ENCODE measurements at regions not wholly inside any gene's neighbourhood (a gene's known extent, or its start where the extent isn't known, plus 50 kb on each side); places are given as distances from the start of the nearest gene placed in this dataset.
"Not testable (repeated sequence)": the region's sequence is repeated elsewhere in the genome, so short reads cannot be mapped to it uniquely, and the experiment has no call there.

- DNase-seq, result no peak
Observed at GRCh38 chr1:29688471-29689365, 452.4 kb downstream of the PTPRU start.

DNA sequence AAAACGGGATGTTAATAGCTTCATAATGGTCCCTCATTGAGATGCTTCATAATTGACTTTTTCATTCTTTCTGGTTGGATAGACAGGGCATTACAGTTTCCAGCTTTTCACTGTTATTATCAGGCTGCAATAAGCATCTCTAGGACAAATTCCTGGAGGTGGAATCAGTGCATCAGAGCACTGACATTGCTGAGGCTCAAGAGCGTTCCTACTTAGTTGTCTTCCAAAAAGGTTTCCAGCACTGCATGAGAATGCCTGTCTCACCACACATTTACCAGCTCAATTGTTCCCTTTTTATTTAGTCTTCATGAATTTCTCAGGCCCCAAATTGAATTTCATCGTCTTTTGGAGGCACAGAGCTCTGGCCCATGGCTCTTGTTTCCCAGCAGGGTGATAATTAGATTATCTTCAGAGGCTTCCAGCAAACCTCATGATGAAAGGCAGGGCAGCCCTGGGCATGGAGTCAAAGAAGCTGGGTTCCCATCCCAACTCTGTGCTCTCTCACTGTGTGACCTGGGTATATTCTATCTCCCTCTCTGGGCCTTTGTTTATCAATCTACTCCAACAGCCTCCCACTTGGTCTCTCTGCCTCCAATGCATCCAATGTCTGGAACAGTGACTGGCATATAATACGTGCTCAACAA, 451.4 kb downstream of the PTPRU start:
- DNase-seq, result no peak

DNA sequence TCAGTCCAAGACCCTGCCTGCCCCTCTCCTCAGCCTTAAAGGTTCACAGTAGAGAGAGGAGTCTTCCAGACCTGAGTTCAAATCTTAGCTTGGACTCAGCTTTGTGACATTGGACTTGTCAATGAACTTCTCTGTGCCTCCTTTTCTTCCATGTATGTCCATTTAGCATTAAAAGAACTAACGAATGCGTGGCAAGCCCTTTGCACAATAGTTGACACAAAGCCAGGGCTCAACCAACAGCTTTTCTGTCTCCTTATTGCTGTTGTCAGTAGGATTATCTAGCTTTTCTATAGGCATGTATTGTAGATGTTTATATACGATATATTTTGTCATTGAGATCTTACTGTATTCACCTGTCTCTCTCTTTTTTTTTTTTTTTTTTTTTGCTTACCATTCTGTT, 450.8 kb downstream of the PTPRU start:
- DNase-seq, result no peak

GRCh38 chr1:29686012-29686930, 449.9 kb downstream of the PTPRU start:
- no peak for DNase-seq

GRCh38 chr1:29685387-29685786, 449.1 kb downstream of the PTPRU start:
- no peak for DNase-seq

DNA sequence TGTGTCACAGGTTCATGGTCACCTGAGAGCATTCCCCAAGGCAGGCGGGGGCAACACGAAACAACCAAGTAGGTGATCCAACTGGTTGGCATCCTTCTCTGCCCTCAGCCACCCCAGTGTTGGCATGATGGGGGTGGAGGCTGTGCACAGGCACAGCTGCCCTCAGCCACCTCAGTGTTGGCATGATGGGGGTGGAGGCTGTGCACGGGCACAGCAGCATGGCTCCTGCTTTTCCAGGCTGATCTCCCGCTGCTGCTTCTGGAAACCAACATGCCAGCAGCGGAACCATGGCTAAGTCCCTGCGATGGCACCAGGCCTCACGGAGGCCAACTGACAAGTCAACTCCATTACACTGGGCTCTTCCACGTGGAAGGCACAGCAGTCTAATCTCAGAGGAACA, 447.8 kb downstream of the PTPRU start:
- no peak for DNase-seq

- DNase-seq, result no peak
Observed at GRCh38 chr1:29683472-29683871, 447.1 kb downstream of the PTPRU start.

DNA sequence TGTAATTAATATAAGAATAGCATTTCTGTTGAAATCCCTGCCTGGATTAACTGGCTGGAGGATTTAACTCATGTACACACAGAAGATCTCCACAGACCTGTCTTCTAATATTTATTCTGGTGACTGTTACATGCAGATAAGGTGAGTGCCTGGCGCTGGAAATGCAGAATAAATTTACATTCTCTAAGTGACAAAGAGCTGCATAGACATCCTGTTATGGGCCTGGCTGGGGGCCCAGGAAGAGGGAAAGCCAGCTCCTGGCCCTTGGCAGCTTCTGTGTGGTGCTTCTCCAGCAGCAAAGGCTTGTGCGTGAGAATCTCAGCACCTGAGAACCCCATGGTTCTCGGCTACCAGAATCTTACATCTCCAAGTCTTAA, 446.6 kb downstream of the PTPRU start:
- no peak for DNase-seq

- no peak for DNase-seq
Observed at GRCh38 chr1:29682171-29682918, 446.0 kb downstream of the PTPRU start.

DNA sequence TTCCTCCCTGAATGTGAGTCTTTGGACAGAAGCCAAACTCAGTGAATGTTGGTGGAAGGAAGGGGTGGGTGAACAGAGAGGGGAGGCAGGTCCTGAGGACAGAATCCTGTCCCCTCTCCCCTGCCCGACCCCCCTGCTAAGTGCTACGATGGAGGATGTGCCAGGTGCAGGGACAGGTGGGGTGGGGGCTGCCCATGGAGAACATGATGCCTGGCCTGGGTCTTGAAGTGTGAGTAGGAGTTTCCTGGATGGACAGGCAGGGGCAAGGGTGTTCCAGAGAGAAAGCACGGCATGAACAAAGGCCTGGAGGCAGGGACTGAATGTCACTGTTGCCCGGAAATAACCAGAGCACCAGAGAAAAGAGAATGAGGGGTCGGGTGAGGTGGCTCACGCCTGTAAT, 445.1 kb downstream of the PTPRU start:
- not testable (repeated sequence) for DNase-seq

DNA sequence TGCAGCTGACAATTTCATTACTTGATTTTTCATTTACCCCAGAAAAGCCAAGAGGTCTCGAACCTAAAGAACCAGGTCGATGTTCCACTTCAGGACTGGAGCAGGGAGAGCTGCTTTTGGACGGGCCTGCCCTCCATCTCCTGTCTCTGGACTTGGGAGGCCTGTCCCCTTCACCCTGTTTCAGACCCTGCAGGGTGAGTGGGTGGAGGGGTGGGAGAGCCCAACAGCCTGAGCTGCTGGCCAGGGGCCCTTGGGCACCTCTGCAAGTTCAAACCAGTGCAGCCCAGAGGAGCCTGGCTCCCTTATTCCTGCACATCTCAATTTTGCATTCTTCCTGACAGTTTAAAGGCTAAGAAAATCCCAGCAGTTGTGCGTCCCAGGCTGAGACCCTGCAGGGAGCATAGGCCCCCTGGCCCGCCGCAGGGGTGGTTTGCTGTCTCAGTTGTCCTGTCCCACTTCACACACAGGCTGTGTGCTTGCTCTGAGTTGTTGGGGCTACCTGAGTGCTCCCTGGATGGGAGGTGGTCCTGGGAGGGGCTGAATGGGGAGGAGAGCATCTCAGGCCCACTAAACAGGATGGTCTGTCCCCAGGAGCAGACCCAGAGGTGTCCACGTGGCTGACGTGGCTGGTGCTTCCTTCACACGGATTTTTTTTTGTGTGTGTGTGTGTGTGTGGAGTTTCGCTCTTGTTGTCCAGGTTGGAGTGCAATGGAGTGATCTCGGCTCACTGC, 443.7 kb downstream of the PTPRU start:
- no peak for DNase-seq

DNA sequence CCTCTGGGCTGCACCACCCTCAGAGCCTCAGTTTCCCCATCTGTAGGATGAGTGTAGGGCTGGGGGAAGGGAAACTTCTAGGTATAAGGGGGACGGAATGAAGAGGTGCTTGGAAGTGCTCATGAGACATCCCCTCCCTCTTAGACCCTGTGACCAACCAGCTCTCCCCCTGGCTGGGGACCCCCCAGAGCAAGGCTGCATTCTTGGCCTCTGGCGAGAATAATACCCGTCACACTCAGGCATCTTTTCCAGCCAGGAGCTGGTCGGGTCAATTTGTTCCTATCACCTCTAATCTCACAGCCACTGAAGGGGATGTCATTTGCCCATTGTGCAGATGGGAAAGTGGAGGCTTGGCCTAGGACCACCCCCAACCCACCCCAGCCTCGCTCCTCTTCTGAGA, 443.0 kb downstream of the PTPRU start:
- DNase-seq, result no peak

DNA sequence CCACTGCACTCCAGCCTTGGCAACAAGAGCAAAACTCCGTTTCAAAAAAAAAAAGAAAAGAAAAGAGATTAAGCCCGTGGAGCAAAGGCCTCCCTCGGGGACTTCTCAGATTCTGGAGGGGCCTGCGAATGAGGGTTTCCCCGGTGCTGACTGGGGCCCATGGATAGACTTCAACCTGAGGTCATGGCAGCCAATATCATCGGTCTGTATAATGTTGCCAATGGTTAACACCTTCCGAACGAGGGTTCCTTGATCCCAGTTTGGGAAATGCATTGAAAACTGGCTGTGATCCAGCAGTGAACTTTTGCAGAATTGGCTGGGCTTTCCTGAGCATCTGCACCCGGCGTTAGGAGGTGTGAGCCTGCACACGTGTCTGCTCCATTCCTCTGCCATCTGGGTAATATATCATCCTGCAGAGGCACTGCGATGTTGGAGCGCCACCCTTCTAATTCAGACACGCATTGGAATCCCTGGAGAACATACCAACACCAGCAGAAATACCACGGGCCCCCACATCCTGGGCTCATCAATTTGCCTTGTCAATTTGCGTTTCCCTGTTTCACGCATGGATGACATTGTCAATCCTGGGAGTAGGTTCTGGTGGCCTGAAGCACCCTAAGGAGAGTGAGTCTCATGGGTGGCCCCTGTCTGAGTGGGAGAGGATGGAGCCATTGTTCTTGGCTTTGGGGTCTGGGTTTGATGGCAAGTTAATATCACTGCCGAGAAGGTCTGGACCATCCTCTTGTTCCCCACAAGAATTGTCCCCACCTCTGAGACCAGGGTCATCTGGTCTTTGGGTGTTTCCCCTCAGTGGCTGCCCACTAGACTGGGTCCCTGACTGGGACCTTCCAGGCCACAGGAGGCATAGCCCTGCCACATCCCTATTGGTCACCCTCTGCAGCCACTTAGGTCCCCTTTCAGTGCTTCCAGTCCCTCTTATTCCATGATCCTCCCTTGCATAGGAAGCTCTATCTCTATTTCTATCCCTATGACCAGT, 441.0 kb downstream of the PTPRU start:
- DNase-seq, result no peak

GRCh38 chr1:29676496-29676895, 440.2 kb downstream of the PTPRU start:
- no peak for DNase-seq

DNA sequence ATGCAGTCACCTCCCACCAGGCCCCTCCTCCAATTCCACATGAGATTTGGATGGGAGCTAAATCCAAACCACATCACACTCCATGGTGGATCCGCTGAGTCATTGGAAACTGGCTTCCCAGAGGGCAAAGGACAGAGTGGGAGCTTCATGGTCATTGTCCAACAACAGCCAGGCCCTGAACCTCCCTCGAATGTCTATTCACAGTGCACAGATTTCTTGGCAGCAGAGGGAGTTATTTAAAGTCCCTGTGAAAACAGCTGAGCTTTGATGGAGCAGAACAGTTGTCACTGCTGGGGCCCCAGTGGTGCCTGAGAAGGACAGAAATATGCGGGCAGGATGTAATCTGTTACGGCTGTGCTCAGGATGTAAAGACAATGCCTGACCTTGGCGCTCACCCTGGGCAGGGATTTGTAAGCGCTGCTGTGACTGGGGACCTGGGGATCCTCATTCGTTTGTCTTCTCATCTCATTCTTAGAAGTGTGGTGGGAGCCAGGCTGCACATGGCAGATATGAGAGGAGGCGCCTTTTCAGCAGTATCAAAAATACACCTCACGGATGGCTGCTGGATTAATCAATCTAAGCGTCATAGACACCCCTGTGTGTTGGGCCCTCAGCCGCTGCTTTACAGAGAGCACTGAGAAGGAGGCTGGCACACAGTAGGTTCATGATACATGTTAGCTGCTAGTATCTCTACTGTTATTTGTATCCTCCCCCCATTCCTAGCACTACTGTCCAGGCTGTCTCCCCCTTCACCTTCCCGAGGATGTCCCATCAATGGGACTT, 439.4 kb downstream of the PTPRU start:
- DNase-seq, result peak; percentile 29

DNA sequence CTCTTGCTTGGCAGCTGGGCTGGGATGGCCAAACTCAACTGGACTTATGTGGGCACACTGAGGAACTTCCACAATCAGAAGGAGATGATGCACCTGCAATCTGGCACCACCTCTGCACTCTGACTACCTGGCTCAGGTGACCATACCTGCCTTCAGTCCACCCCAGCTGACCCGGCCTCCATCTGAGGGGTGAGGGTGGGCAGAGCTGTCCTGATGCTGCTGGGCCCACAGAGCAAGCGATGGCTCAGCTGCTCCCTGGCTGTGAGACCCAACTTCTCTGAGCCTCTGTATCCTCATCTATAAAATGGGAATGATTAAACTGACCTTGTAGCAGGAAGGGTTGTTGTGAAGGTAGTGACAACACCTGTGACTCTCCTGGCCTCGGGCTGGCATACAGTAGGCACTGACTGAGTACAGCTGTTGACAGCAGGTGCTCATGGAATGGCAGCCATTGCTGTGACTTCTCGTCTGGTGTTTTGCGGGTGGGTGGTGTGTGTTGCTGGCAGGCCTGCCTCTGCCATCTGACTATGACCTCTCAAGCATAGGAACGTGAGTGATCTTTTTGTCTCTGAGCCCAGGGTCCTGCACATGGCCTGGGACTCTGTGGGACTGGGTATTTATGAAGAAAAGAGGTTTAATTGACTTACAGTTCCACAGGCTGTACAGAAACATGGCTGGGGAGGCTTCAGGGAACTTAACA, 438.5 kb downstream of the PTPRU start:
- no peak for DNase-seq

DNA sequence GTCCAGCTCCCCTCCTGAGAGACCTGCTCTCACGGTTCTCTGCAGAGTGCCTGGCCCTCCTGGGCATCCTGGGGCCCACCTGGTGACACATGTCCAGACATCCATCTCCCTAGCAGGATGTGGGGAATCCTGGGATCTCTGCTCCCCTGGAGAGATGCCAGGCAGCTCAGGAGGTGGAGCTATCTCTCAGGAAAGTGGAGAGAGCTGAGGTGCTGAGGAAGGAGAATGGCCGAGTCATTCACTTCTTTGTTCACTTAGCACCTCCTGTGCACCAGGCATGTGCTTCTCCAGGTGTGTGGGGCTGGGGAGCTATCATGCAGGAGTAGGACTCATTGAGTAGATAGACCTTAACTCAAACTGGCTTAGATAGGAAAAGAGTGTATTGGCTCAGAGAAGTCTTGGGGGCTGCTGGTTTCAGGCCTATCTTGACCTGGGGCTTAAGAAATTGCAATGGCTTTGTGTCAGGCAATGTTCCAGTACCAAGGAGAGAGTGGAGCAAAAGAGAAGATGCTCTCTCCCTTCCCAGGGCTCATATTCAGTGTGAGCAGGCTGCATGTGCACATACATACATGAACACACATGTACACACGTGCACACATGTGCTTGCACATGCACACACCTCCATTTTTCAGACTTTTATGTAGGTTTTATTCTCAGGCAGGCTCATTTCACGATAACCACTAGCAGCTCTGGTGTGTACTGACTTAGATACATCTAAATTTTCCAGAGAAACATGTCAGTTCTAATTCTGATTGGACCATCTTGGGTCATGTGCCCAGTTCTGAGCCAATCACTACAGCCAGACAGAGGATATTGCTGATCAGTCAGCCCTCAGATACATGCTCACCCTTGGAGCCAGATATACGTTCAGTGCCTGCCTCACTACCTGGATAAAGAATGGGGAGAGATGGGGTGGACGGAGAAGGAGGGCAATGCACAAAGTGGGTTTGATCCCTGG, 437.6 kb downstream of the PTPRU start:
- DNase-seq, result no peak
